ENCODE measurements at regions not wholly inside any gene's neighbourhood (a gene's known extent, or its start where the extent isn't known, plus 50 kb on each side); places are given as distances from the start of the nearest gene placed in this dataset.

GRCh38 chr3:87507753-87508152 lies 231.4 kb upstream of the POU1F1 start:
- intact Hi-C loops (cut with DNase I; ENCODE audit: low total_unique reads) = no loop called here
- 69 to 71% methylated on average over 1 of the region's 1 CpG for WGBS, 2 donors
- no peak overlapping the region for H3K4me3 ChIP-seq (ENCODE audit: low read depth, poor library complexity, severe bottlenecking)
- TF ChIP-seq CTCF (IDR thresholded peaks at IDR 0.05) (no peak), POLR2A (IDR thresholded peaks at IDR 0.05) (no peak)
- no peak for DNase-seq (ENCODE audit: low spot score in 2 of 2)

GRCh38 chr3:87503900-87504498 lies 227.6 kb upstream of the POU1F1 start:
- intact Hi-C loops (cut with DNase I; ENCODE audit: low total_unique reads) = no loop called here
- no peak for TF ChIP-seq CTCF (IDR thresholded peaks at IDR 0.05)
- no peak for TF ChIP-seq POLR2A (IDR thresholded peaks at IDR 0.05)
- H3K4me3 ChIP-seq (ENCODE audit: low read depth, poor library complexity, severe bottlenecking) = no peak overlapping the region
- WGBS, 2 donors = 41 to 42% methylated on average over 8 of the region's 8 CpGs
- DNase-seq (ENCODE audit: low spot score in 2 of 2) = no peak

GRCh38 chr3:87501076-87501475 lies 224.7 kb upstream of the POU1F1 start:
- intact Hi-C loops (cut with DNase I; ENCODE audit: low total_unique reads) = no loop called here
- TF ChIP-seq CTCF (IDR thresholded peaks at IDR 0.05) (no peak), POLR2A (IDR thresholded peaks at IDR 0.05) (no peak)
- WGBS, 2 donors = 46 to 47% methylated on average over 3 of the region's 3 CpGs
- no peak for DNase-seq (ENCODE audit: low spot score in 2 of 2)
- no peak overlapping the region for H3K4me3 ChIP-seq (ENCODE audit: low read depth, poor library complexity, severe bottlenecking)

- DNase-seq (ENCODE audit: low spot score in 2 of 2) = no peak
- H3K4me3 ChIP-seq (ENCODE audit: low read depth, poor library complexity, severe bottlenecking) = no peak overlapping the region
- intact Hi-C loops (cut with DNase I; ENCODE audit: low total_unique reads) = no loop called here
- TF ChIP-seq POLR2A (IDR thresholded peaks at IDR 0.05) (no peak), CTCF (IDR thresholded peaks at IDR 0.05) (no peak)
- WGBS, 2 donors = 92 to 93% methylated on average over 1 of the region's 1 CpG
Observed at GRCh38 chr3:87498358-87499080, 222.1 kb upstream of the POU1F1 start.

GRCh38 chr3:87495938-87496337 lies 219.6 kb upstream of the POU1F1 start:
- WGBS, 2 donors = 44 to 54% methylated on average over 1 of the region's 1 CpG
- TF ChIP-seq CTCF (IDR thresholded peaks at IDR 0.05) (no peak), POLR2A (IDR thresholded peaks at IDR 0.05) (no peak)

More at GRCh38 chr3:87495938-87496337, 219.6 kb upstream of the POU1F1 start:
- DNase-seq (ENCODE audit: low spot score in 2 of 2) = no peak
- no peak overlapping the region for H3K4me3 ChIP-seq (ENCODE audit: low read depth, poor library complexity, severe bottlenecking)
- intact Hi-C loops (cut with DNase I; ENCODE audit: low total_unique reads) = no loop called here

Measured in lower leg skin (tissue), 4 donors.